ENCODE measurements at regions not wholly inside any gene's neighbourhood (a gene's known extent, or its start where the extent isn't known, plus 50 kb on each side); places are given as distances from the start of the nearest gene placed in this dataset.

DNA sequence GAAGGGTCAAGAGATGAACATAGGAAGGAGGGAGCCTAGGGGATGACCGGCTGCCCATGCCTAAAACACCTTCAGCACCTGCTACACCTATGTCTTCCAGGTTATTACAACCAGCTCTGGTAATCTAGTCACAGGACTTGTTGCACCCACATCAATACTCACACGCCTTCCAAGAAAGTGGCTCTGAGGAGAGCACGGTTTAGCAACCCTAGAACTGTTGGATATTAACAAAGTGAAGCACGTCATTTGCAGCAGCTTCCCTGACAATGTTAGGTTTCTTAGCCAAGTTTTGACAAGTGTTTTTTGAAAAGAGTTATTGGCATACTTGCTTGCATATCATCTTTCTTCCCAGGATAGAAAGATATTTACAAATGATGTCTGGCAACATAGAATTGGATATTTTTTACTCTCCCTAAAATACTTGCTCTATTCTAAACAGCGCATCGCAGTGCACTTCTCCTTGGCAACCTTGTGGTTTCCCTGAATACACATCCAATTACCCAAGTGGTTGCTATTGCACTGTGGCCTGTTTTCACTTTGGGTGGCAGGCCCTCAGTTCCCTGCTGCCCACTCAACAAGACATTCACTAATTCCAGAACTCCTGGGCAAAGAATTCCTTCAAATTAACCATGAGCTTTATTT is 94.3 kb upstream of the ARHGAP42 start:
- Histone ChIP-seq H3K9me3 (no peaks in the 10 kb centered on the region), H3K4me3 (no peak overlapping the region), H3K4me1 (ENCODE audit: insufficient read depth) (no peaks in the 10 kb centered on the region), H3K27ac (no peak overlapping the region), H3K36me3 (no peaks in the 10 kb centered on the region), H3K27me3 (no peaks in the 10 kb centered on the region)
- intact Hi-C loops (cut with DNase I) = no loop called here
- WGBS, 3 donors = 73 to 79% (median 73%) methylated on average over 6 of the region's 6 CpGs
- no peak for DNase-seq
- TF ChIP-seq EP300 (IDR thresholded peaks at IDR 0.05) (no peak), POLR2A (IDR thresholded peaks at IDR 0.05) (no peak)
- TF ChIP-seq, protein P1, sequence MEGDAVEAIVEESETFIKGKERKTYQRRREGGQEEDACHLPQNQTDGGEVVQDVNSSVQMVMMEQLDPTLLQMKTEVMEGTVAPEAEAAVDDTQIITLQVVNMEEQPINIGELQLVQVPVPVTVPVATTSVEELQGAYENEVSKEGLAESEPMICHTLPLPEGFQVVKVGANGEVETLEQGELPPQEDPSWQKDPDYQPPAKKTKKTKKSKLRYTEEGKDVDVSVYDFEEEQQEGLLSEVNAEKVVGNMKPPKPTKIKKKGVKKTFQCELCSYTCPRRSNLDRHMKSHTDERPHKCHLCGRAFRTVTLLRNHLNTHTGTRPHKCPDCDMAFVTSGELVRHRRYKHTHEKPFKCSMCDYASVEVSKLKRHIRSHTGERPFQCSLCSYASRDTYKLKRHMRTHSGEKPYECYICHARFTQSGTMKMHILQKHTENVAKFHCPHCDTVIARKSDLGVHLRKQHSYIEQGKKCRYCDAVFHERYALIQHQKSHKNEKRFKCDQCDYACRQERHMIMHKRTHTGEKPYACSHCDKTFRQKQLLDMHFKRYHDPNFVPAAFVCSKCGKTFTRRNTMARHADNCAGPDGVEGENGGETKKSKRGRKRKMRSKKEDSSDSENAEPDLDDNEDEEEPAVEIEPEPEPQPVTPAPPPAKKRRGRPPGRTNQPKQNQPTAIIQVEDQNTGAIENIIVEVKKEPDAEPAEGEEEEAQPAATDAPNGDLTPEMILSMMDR (IDR thresholded peaks at IDR 0.05) = no peak

DNA sequence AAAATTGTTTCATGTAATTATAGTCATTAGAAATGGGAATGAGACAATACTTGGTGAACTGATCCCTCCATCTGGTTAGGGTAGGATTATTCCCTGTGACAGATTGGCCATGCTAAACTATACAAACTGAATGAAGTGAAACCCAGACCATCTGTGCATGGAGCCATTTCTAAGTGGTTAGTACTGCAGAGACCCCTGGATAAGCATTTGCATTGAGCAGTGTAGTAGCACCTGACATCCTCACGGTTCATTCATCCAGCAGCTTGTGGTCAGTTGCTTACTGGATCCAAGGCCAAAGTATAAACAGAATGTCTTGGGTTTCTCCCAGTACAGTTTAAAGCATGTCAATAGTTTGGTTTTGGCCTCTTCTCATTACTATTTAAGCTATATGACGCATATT is 93.8 kb upstream of the ARHGAP42 start:
- Histone ChIP-seq H3K4me1 (ENCODE audit: insufficient read depth) (no peaks in the 10 kb centered on the region), H3K9me3 (no peaks in the 10 kb centered on the region), H3K27ac (no peak overlapping the region), H3K27me3 (no peaks in the 10 kb centered on the region), H3K36me3 (no peaks in the 10 kb centered on the region), H3K4me3 (no peak overlapping the region)
- 59 to 75% (median 67%) methylated on average over 2 of the region's 2 CpGs for WGBS, 3 donors
- no peak for DNase-seq
- TF ChIP-seq EP300 (IDR thresholded peaks at IDR 0.05) = no peak
- TF ChIP-seq POLR2A (IDR thresholded peaks at IDR 0.05) = no peak
- TF ChIP-seq, protein P1 (IDR thresholded peaks at IDR 0.05) = no peak
- intact Hi-C loops (cut with DNase I) = no loop called here

DNA sequence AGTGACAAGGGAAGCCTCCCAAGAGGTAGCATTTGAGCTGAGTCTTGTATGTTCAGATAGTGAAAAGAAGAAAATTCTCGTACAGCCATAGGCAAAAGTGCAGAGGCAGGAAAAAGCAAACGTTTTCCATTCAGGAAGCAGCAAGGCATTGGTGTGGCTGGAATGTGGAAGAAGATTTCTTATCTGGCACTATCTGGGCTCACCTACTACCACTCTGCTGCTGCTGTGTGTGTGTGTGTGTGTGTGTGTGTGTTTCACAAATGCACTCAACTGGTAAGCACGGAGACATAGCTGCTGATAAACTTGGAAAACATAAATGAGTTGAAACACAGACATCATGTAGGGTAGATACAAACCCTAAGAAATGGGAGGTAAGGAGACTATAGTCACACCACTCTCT is 92.8 kb upstream of the ARHGAP42 start:
- Histone ChIP-seq H3K36me3 (no peaks in the 10 kb centered on the region), H3K27ac (no peak overlapping the region), H3K9me3 (no peaks in the 10 kb centered on the region), H3K4me3 (no peak overlapping the region), H3K4me1 (ENCODE audit: insufficient read depth) (no peaks in the 10 kb centered on the region), H3K27me3 (no peaks in the 10 kb centered on the region)
- no peak for DNase-seq
- TF ChIP-seq EP300 (IDR thresholded peaks at IDR 0.05) (no peak), POLR2A (IDR thresholded peaks at IDR 0.05) (no peak)
- TF ChIP-seq, protein P1 (IDR thresholded peaks at IDR 0.05) = no peak
- WGBS, 3 donors = 55 to 62% (median 62%) methylated on average over 3 of the region's 3 CpGs
- intact Hi-C loops (cut with DNase I) = no loop called here

DNA sequence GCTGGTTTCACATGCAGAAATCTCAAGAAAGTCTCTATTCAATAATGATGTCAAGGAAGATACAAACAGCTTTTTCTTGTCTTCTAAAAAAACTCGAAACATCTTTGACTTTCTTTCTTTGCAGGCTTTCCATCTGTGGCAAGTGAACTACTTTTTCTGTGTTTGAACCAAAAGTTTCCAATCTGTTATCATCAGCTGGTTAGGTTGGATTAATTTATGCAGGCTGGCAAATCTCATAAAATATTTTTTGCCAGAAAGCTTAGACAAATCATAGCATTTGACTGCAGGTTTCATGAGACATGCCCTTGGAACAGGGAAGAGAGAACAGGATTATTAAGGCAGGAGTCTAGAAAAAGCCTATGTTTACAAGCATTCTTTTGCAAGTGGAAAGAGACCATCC is 86.1 kb upstream of the ARHGAP42 start:
- DNase-seq = no peak
- no peak for TF ChIP-seq POLR2A (IDR thresholded peaks at IDR 0.05)
- TF ChIP-seq, protein P1 (IDR thresholded peaks at IDR 0.05) = no peak
- TF ChIP-seq EP300 (IDR thresholded peaks at IDR 0.05) = no peak
- H3K36me3 ChIP-seq = no peaks in the 10 kb centered on the region
- H3K27ac ChIP-seq = no peak overlapping the region
- H3K4me1 ChIP-seq (ENCODE audit: insufficient read depth) = no peaks in the 10 kb centered on the region
- H3K27me3 ChIP-seq = no peaks in the 10 kb centered on the region
- H3K9me3 ChIP-seq = no peaks in the 10 kb centered on the region
- intact Hi-C loops (cut with DNase I) = no loop called here
- no peak overlapping the region for H3K4me3 ChIP-seq
- WGBS, 3 donors = 38 to 57% (median 48%) methylated on average over 1 of the region's 1 CpG
